Thyroid gland (tissue), 4 donors: ENCODE measurements at regions not wholly inside any gene's neighbourhood (a gene's known extent, or its start where the extent isn't known, plus 50 kb on each side); places are given as distances from the start of the nearest gene placed in this dataset.

ENCODE experiments used
- CTCF ChIP-seq, 6 experiments: fragments of 200-600 bp in 3 of 6; fragments of 450-650 bp in 3 of 6; sonication (generic) in 3 of 6; IDR thresholded peaks; one replicate each; pipeline ENCODE4 v1.5.1; 2016 to 2019; ENCODE audit warnings: antibody characterized with exemption in 6 of 6, mild to moderate bottlenecking in 2 of 6, inconsistent platforms in 1 of 6, moderate library complexity in 1 of 6
- POLR2A ChIP-seq, 2 donors: fragments of 450-650 bp; IDR thresholded peaks; one replicate each; pipeline ENCODE4 v1.6.1; 2017; ENCODE audit warnings: antibody characterized with exemption in 2 of 2, mild to moderate bottlenecking in 2 of 2, moderate library complexity in 1 of 2

DNA sequence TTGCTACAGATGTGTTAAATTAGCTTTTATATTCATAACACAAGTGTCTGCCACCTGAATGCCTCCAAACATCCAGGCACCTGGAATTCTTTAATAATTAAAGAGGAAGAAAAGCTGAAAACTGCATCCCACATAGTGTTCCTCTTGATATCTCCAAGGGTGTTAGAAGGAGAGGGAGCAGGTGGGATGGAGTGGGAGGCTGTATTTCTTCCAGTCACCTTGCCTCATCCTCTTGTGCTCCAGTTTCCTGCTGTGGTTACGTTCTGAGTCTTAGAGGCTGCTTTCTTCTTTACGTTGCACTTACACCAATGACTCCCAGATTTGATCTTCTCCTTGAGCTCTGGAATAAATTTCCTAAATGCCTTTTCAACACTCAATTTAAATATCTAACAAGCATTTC is 230.3 kb upstream of the LYPLAL1 start:
- TF ChIP-seq CTCF (IDR thresholded peaks at IDR 0.05) (no peak), POLR2A (IDR thresholded peaks at IDR 0.05) (no peak)
